ENCODE measurements at regions not wholly inside any gene's neighbourhood (a gene's known extent, or its start where the extent isn't known, plus 50 kb on each side); places are given as distances from the start of the nearest gene placed in this dataset.

GRCh38 chr11:15532432-15532831 lies 417.7 kb downstream of the INSC start:
- no peaks in the 10 kb centered on the region for H3K4me1 ChIP-seq (ENCODE audit: control insufficient read depth in 2 of 3, insufficient read depth in 2 of 3, low read depth in 1 of 3, low read length in 3 of 3)
- no peaks in the 10 kb centered on the region for H3K27me3 ChIP-seq (ENCODE audit: control insufficient read depth, insufficient read depth, low read length)
- H3K4me3 ChIP-seq (ENCODE audit: low read length in 3 of 3), result no peak overlapping the region
- FAIRE-seq, result no peak
- peaks cover 0 to 6% (median 2%) of the 10 kb centered on the region in 3 donors for H3K9me3 ChIP-seq (ENCODE audit: control insufficient read depth in 2 of 3, insufficient read depth in 1 of 3, low read length in 3 of 3)
- H3K36me3 ChIP-seq (ENCODE audit: control insufficient read depth in 2 of 3, insufficient read depth in 3 of 3, low read length in 3 of 3), result no peaks in the 10 kb centered on the region
- DNase-seq, result no peak
- H3K27ac ChIP-seq (ENCODE audit: low read depth in 2 of 2, low read length in 2 of 2), result no peak overlapping the region
- H3K9ac ChIP-seq (ENCODE audit: low read length in 3 of 3), result no peak overlapping the region
- intact Hi-C loops (cut with DNase I), result no loop called here
- no peak for TF ChIP-seq CTCF (IDR thresholded peaks at IDR 0.05; ENCODE audit: borderline replicate concordance, extremely low read depth, insufficient read depth)

- Histone ChIP-seq H3K9ac (ENCODE audit: low read length in 3 of 3) (no peak overlapping the region), H3K9me3 (ENCODE audit: control insufficient read depth in 2 of 3, insufficient read depth in 1 of 3, low read length in 3 of 3) (peaks cover 0 to 4% (median 2%) of the 10 kb centered on the region in 3 donors), H3K4me1 (ENCODE audit: control insufficient read depth in 2 of 3, insufficient read depth in 2 of 3, low read depth in 1 of 3, low read length in 3 of 3) (no peaks in the 10 kb centered on the region), H3K27ac (ENCODE audit: low read depth in 2 of 2, low read length in 2 of 2) (no peak overlapping the region), H3K4me3 (ENCODE audit: low read length in 3 of 3) (no peak overlapping the region), H3K36me3 (ENCODE audit: control insufficient read depth in 2 of 3, insufficient read depth in 3 of 3, low read length in 3 of 3) (no peaks in the 10 kb centered on the region), H3K27me3 (ENCODE audit: control insufficient read depth, insufficient read depth, low read length) (no peaks in the 10 kb centered on the region)
- intact Hi-C loops (cut with DNase I), result no loop called here
- DNase-seq, result no peak
- TF ChIP-seq CTCF (IDR thresholded peaks at IDR 0.05; ENCODE audit: borderline replicate concordance, extremely low read depth, insufficient read depth), result no peak
- FAIRE-seq, result no peak
These were observed 419.5 kb downstream of the INSC start for GRCh38 chr11:15534266-15534665.

- H3K36me3 ChIP-seq (ENCODE audit: control insufficient read depth in 2 of 3, insufficient read depth in 3 of 3, low read length in 3 of 3), result no peaks in the 10 kb centered on the region
- H3K27ac ChIP-seq (ENCODE audit: low read depth in 2 of 2, low read length in 2 of 2), result no peak overlapping the region
- intact Hi-C loops (cut with DNase I), result no loop called here
- H3K27me3 ChIP-seq (ENCODE audit: control insufficient read depth, insufficient read depth, low read length), result no peaks in the 10 kb centered on the region
- no peak for TF ChIP-seq CTCF (IDR thresholded peaks at IDR 0.05; ENCODE audit: borderline replicate concordance, extremely low read depth, insufficient read depth)
- no peaks in the 10 kb centered on the region for H3K4me1 ChIP-seq (ENCODE audit: control insufficient read depth in 2 of 3, insufficient read depth in 2 of 3, low read depth in 1 of 3, low read length in 3 of 3)
- H3K9ac ChIP-seq (ENCODE audit: low read length in 3 of 3), result no peak overlapping the region
- peaks cover 0 to 4% (median 2%) of the 10 kb centered on the region in 3 donors for H3K9me3 ChIP-seq (ENCODE audit: control insufficient read depth in 2 of 3, insufficient read depth in 1 of 3, low read length in 3 of 3)
- no peak overlapping the region for H3K4me3 ChIP-seq (ENCODE audit: low read length in 3 of 3)
- FAIRE-seq (no peak), DNase-seq (no peak)
These were observed 420.7 kb downstream of the INSC start for GRCh38 chr11:15535414-15535813.

- no peak for TF ChIP-seq CTCF (IDR thresholded peaks at IDR 0.05; ENCODE audit: borderline replicate concordance, extremely low read depth, insufficient read depth)
- Histone ChIP-seq H3K27me3 (ENCODE audit: control insufficient read depth, insufficient read depth, low read length) (no peaks in the 10 kb centered on the region), H3K9ac (ENCODE audit: low read length in 3 of 3) (no peak overlapping the region), H3K36me3 (ENCODE audit: control insufficient read depth in 2 of 3, insufficient read depth in 3 of 3, low read length in 3 of 3) (no peaks in the 10 kb centered on the region), H3K4me1 (ENCODE audit: control insufficient read depth in 2 of 3, insufficient read depth in 2 of 3, low read depth in 1 of 3, low read length in 3 of 3) (no peaks in the 10 kb centered on the region), H3K4me3 (ENCODE audit: low read length in 3 of 3) (no peak overlapping the region), H3K9me3 (ENCODE audit: control insufficient read depth in 2 of 3, insufficient read depth in 1 of 3, low read length in 3 of 3) (peaks cover 0 to 4% (median 2%) of the 10 kb centered on the region in 3 donors), H3K27ac (ENCODE audit: low read depth in 2 of 2, low read length in 2 of 2) (no peak overlapping the region)
- FAIRE-seq, result no peak
- DNase-seq, result no peak
- intact Hi-C loops (cut with DNase I), result no loop called here
These were observed 421.7 kb downstream of the INSC start for GRCh38 chr11:15536438-15536837.
